ENCODE measurements at regions not wholly inside any gene's neighbourhood (a gene's known extent, or its start where the extent isn't known, plus 50 kb on each side); places are given as distances from the start of the nearest gene placed in this dataset.

DNA sequence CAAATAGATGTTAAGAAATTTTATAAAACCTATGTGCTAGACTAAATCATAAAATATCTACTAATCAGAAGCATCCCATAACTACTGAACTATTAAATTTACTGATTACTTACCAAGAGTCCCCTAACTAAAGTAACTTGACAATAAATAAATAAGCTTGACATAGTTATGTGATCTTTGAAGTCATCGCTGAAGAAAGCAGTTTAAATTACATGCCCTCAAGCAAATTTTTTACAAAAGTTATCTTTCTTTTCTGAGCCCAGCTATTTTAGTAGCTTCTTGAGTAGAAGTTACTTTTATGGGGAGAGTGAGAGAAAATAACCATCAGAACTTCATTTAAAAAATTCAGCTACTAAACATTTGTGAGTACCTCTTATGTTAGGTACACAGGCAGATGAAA lies 150.9 kb upstream of the FAM241A start:
- TF ChIP-seq TAF1 (IDR thresholded peaks at IDR 0.05; ENCODE audit: low read depth) (no peak), EZH2 (IDR thresholded peaks at IDR 0.05; ENCODE audit: borderline replicate concordance, insufficient read depth, low read length, poor library complexity, severe bottlenecking) (no peak), POLR2AphosphoS5 (IDR thresholded peaks at IDR 0.05) (no peak)
- TF ChIP-seq, protein P1, sequence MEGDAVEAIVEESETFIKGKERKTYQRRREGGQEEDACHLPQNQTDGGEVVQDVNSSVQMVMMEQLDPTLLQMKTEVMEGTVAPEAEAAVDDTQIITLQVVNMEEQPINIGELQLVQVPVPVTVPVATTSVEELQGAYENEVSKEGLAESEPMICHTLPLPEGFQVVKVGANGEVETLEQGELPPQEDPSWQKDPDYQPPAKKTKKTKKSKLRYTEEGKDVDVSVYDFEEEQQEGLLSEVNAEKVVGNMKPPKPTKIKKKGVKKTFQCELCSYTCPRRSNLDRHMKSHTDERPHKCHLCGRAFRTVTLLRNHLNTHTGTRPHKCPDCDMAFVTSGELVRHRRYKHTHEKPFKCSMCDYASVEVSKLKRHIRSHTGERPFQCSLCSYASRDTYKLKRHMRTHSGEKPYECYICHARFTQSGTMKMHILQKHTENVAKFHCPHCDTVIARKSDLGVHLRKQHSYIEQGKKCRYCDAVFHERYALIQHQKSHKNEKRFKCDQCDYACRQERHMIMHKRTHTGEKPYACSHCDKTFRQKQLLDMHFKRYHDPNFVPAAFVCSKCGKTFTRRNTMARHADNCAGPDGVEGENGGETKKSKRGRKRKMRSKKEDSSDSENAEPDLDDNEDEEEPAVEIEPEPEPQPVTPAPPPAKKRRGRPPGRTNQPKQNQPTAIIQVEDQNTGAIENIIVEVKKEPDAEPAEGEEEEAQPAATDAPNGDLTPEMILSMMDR (IDR thresholded peaks at IDR 0.05; ENCODE audit: poor library complexity, severe bottlenecking): no peak
